Neuronal stem cell (in vitro differentiated cells): ENCODE measurements at regions not wholly inside any gene's neighbourhood (a gene's known extent, or its start where the extent isn't known, plus 50 kb on each side); places are given as distances from the start of the nearest gene placed in this dataset.

Source experiments
- DNase-seq: peaks from one replicate; pipeline ENCODE4 v3.0.0-alpha.2; 2013; ENCODE audit warnings: low spot score
- H2AFZ ChIP-seq: one replicate; pipeline ENCODE4 v1.6.1; 2013; ENCODE audit warnings: mild to moderate bottlenecking, low read length, inconsistent platforms
- H2AK5ac ChIP-seq: 2 replicates; pipeline ENCODE4 v1.6.1; 2013; ENCODE audit warnings: low read depth, mild to moderate bottlenecking, inconsistent platforms, low read length, moderate library complexity, mixed read lengths
- H2BK120ac ChIP-seq: 2 replicates; pipeline ENCODE4 v1.6.1; 2013; ENCODE audit warnings: low read depth, mild to moderate bottlenecking, inconsistent platforms, low read length, moderate library complexity, mixed read lengths
- H2BK12ac ChIP-seq: one replicate; pipeline ENCODE4 v1.6.1; 2013; ENCODE audit warnings: low read length, inconsistent platforms
- H2BK15ac ChIP-seq: 2 replicates; pipeline ENCODE4 v1.6.1; 2013; ENCODE audit warnings: mild to moderate bottlenecking, low read length, inconsistent platforms, mixed read lengths
- H2BK5ac ChIP-seq: one replicate; pipeline ENCODE4 v1.6.1; 2013; ENCODE audit warnings: inconsistent platforms, mild to moderate bottlenecking, low read length, moderate library complexity
- H3K14ac ChIP-seq: one replicate; pipeline ENCODE4 v1.6.1; 2013; ENCODE audit warnings: low read length, inconsistent platforms
- H3K18ac ChIP-seq: 2 replicates; pipeline ENCODE4 v1.6.1; 2013; ENCODE audit warnings: low read length, inconsistent platforms
- H3K23ac ChIP-seq: 2 replicates; pipeline ENCODE4 v1.6.1; 2013; ENCODE audit warnings: low read depth, mild to moderate bottlenecking, mixed read lengths, low read length, inconsistent platforms; ENCODE audit not compliant: poor library complexity
- H3K27ac ChIP-seq: replicated peaks from 3 replicates; pipeline ENCODE4 v1.5.1; 2013; ENCODE audit warnings: low read length, inconsistent platforms
- H3K27me3 ChIP-seq, 3 experiments: 2 replicates each; pipeline ENCODE4 v1.6.1; 2013; ENCODE audit warnings: low read length in 3 of 3, mild to moderate bottlenecking in 2 of 3, inconsistent platforms in 1 of 3, low read depth in 1 of 3, mixed read lengths in 1 of 3, moderate library complexity in 1 of 3; ENCODE audit not compliant: control insufficient read depth in 3 of 3, insufficient read depth in 3 of 3
- H3K36me3 ChIP-seq, 2 donors: replicated peaks in 1 of 2; 2 replicates each; pipeline ENCODE4 v1.6.1; 2013; ENCODE audit warnings: low read length in 2 of 2; ENCODE audit not compliant: control insufficient read depth in 2 of 2, insufficient read depth in 2 of 2
- H3K4ac ChIP-seq: 2 replicates; pipeline ENCODE4 v1.6.1; 2013; ENCODE audit warnings: inconsistent platforms, mild to moderate bottlenecking, low read length, moderate library complexity
- H3K4me1 ChIP-seq, 2 donors: 1 replicate in 1 of 2; 2 replicates in 1 of 2; pipeline ENCODE4 v1.6.1; 2013; ENCODE audit warnings: low read length in 2 of 2, low read depth in 1 of 2; ENCODE audit not compliant: control insufficient read depth in 2 of 2, insufficient read depth in 1 of 2
- H3K4me2 ChIP-seq: one replicate; pipeline ENCODE4 v1.6.1; 2013; ENCODE audit warnings: mild to moderate bottlenecking, low read length, inconsistent platforms; ENCODE audit not compliant: insufficient read depth, poor library complexity, severe bottlenecking
- H3K4me3 ChIP-seq, 2 donors: 2 replicates each; pipeline ENCODE4 v1.5.1; 2013; ENCODE audit warnings: low read length in 2 of 2, mild to moderate bottlenecking in 2 of 2, inconsistent platforms in 1 of 2, moderate library complexity in 1 of 2
- H3K79me1 ChIP-seq: one replicate; pipeline ENCODE4 v1.6.1; 2013; ENCODE audit warnings: low read depth, mild to moderate bottlenecking, inconsistent platforms, low read length, moderate library complexity
- H3K9ac ChIP-seq: one replicate; pipeline ENCODE4 v1.6.1; 2013; ENCODE audit warnings: mild to moderate bottlenecking, low read depth, low read length, inconsistent platforms; ENCODE audit not compliant: poor library complexity
- H3K9me3 ChIP-seq, 2 donors: replicated peaks in 1 of 2; 2 replicates each; pipeline versions ENCODE3 to v1.6.1; 2013; ENCODE audit warnings: low read length in 2 of 2, mild to moderate bottlenecking in 2 of 2, inconsistent platforms in 1 of 2, low read depth in 1 of 2, mixed read lengths in 1 of 2, moderate library complexity in 1 of 2; ENCODE audit not compliant: control insufficient read depth in 2 of 2, insufficient read depth in 1 of 2
- H4K8ac ChIP-seq: one replicate; pipeline ENCODE4 v1.6.1; 2013; ENCODE audit warnings: low read depth, mild to moderate bottlenecking, inconsistent platforms, low read length, moderate library complexity
- H4K91ac ChIP-seq: one replicate; pipeline ENCODE4 v1.6.1; 2013; ENCODE audit warnings: low read length, low read depth, mild to moderate bottlenecking, inconsistent platforms; ENCODE audit not compliant: poor library complexity
- WGBS, 2 donors: extraction: QIAGEN DNeasy Blood & Tissue Kit; methylation state at CpG; one replicate each; pipeline ENCODE4 v1.1.7; 2013; ENCODE audit warnings: missing lambda C conversion rate in 2 of 2, mixed read lengths in 1 of 2; ENCODE audit not compliant: insufficient read length in 2 of 2, insufficient replicate concordance in 1 of 2; ENCODE audit errors: extremely low coverage in 2 of 2; 5-methylcytosine and 5-hydroxymethylcytosine counted together

GRCh38 chr6:23073821-23074220 lies 504.5 kb downstream of the HDGFL1 start:
- no CpG with 5 or more reads among the region's 2 CpGs for WGBS, 2 donors

GRCh38 chr6:23077772-23078171 lies 508.4 kb downstream of the HDGFL1 start:
- H2BK5ac ChIP-seq, result no peak overlapping the region
- H3K4me2 ChIP-seq, result no peak overlapping the region
- H2BK120ac ChIP-seq, result no peak overlapping the region
- H3K9ac ChIP-seq, result no peak overlapping the region
- no peak overlapping the region for H3K27ac ChIP-seq
- H3K4me1 ChIP-seq, result no peaks in the 10 kb centered on the region
- no peak overlapping the region for H3K4ac ChIP-seq
- no peak overlapping the region for H3K4me3 ChIP-seq
- no peaks in the 10 kb centered on the region for H3K36me3 ChIP-seq
- H3K9me3 ChIP-seq, result peaks cover 4 to 8% of the 10 kb centered on the region in 2 donors
- H3K18ac ChIP-seq, result no peak overlapping the region
- no peak overlapping the region for H2BK15ac ChIP-seq
- H2AFZ ChIP-seq, result no peak overlapping the region
- no peak overlapping the region for H2AK5ac ChIP-seq
- no peak overlapping the region for H4K91ac ChIP-seq
- H3K14ac ChIP-seq, result no peak overlapping the region
- no peak overlapping the region for H3K23ac ChIP-seq
- no peak overlapping the region for H4K8ac ChIP-seq
- H3K79me1 ChIP-seq, result no peaks in the 10 kb centered on the region
- H3K27me3 ChIP-seq, result no peaks in the 10 kb centered on the region
- DNase-seq, result no peak
- WGBS, 2 donors, result no CpG with 5 or more reads among the region's 3 CpGs
- no peak overlapping the region for H2BK12ac ChIP-seq

More at GRCh38 chr6:23073821-23074220, 504.5 kb downstream of the HDGFL1 start:
- Histone ChIP-seq H3K18ac (no peak overlapping the region), H2BK12ac (no peak overlapping the region), H3K4me2 (no peak overlapping the region), H3K27ac (no peak overlapping the region), H2BK15ac (no peak overlapping the region), H3K14ac (no peak overlapping the region), H3K9me3 (peaks cover 4 to 8% of the 10 kb centered on the region in 2 donors), H3K27me3 (no peaks in the 10 kb centered on the region), H2AFZ (no peak overlapping the region), H2BK120ac (no peak overlapping the region), H3K9ac (no peak overlapping the region), H3K23ac (no peak overlapping the region), H4K8ac (no peak overlapping the region), H4K91ac (no peak overlapping the region), H3K79me1 (no peaks in the 10 kb centered on the region), H3K4ac (no peak overlapping the region), H3K36me3 (no peaks in the 10 kb centered on the region), H2AK5ac (no peak overlapping the region), H3K4me3 (no peak overlapping the region), H3K4me1 (no peaks in the 10 kb centered on the region), H2BK5ac (no peak overlapping the region)
- no peak for DNase-seq

- Histone ChIP-seq H3K36me3 (no peaks in the 10 kb centered on the region), H2AK5ac (no peak overlapping the region), H3K79me1 (no peaks in the 10 kb centered on the region), H3K4ac (no peak overlapping the region), H3K9me3 (peaks cover 0 to 5% of the 10 kb centered on the region in 2 donors), H2BK12ac (no peak overlapping the region), H3K23ac (no peak overlapping the region), H4K91ac (no peak overlapping the region), H2BK120ac (no peak overlapping the region), H2AFZ (no peak overlapping the region), H3K27me3 (no peaks in the 10 kb centered on the region), H3K4me1 (no peaks in the 10 kb centered on the region), H3K14ac (no peak overlapping the region), H3K27ac (no peak overlapping the region), H3K4me2 (no peak overlapping the region), H3K4me3 (no peak overlapping the region), H2BK15ac (no peak overlapping the region), H3K18ac (no peak overlapping the region), H3K9ac (no peak overlapping the region), H4K8ac (no peak overlapping the region), H2BK5ac (no peak overlapping the region)
- no peak for DNase-seq
- no CpG with 5 or more reads among the region's 1 CpG for WGBS, 2 donors
Observed at GRCh38 chr6:23081701-23082100, 512.3 kb downstream of the HDGFL1 start.

- Histone ChIP-seq H3K36me3 (no peaks in the 10 kb centered on the region), H3K27me3 (no peaks in the 10 kb centered on the region), H3K27ac (no peak overlapping the region), H4K91ac (no peak overlapping the region), H3K4me1 (no peaks in the 10 kb centered on the region), H3K9me3 (peaks cover 0 to 5% of the 10 kb centered on the region in 2 donors), H2BK5ac (no peak overlapping the region), H3K23ac (no peak overlapping the region), H3K9ac (no peak overlapping the region), H3K4me2 (no peak overlapping the region), H2BK120ac (no peak overlapping the region), H4K8ac (no peak overlapping the region), H2AFZ (no peak overlapping the region), H3K4ac (no peak overlapping the region), H2AK5ac (no peak overlapping the region), H3K18ac (no peak overlapping the region), H2BK15ac (no peak overlapping the region), H3K79me1 (no peaks in the 10 kb centered on the region), H2BK12ac (no peak overlapping the region), H3K14ac (no peak overlapping the region), H3K4me3 (no peak overlapping the region)
- WGBS, 2 donors, result no CpG with 5 or more reads among the region's 2 CpGs
- DNase-seq, result no peak
Observed at GRCh38 chr6:23086100-23086499, 516.7 kb downstream of the HDGFL1 start.
